ENCODE measurements at regions not wholly inside any gene's neighbourhood (a gene's known extent, or its start where the extent isn't known, plus 50 kb on each side); places are given as distances from the start of the nearest gene placed in this dataset.
A peak's percentile ranks its signal among the peaks of the same experiment; 100 is the strongest.
"Not testable (repeated sequence)": the region's sequence is repeated elsewhere in the genome, so short reads cannot be mapped to it uniquely, and the experiment has no call there.

GRCh38 chr6:27693766-27694546 lies 218.2 kb downstream of the OR2B2 start:
- DNase-seq = peak in 38 of 42 donors; percentile 11 to 68 (median 48)
- intact Hi-C loops (cut with DNase I) = no loop called here

- DNase-seq; intact Hi-C loops (cut with DNase I): not testable (repeated sequence)
Measured at GRCh38 chr6:27692133-27692532, 219.2 kb upstream of the ZNF184 start.

- DNase-seq = peak; percentile 46 to 92 (median 80)
- intact Hi-C loops (cut with DNase I) = loop anchor here (10.0 kb wide), 1 partner anchor 503 kb away; no protein-coding TSS in a partner anchor
Measured at GRCh38 chr6:27688014-27688586, 215.2 kb upstream of the ZNF184 start.

- intact Hi-C loops (cut with DNase I) = loop anchor here (10.0 kb wide), 1 partner anchor 503 kb away; no protein-coding TSS in a partner anchor
- peak; percentile 65 to 94 (median 83) for DNase-seq
Measured at GRCh38 chr6:27687154-27688013, 214.5 kb upstream of the ZNF184 start.

GRCh38 chr6:27685279-27685678 lies 212.4 kb upstream of the ZNF184 start:
- intact Hi-C loops (cut with DNase I) = loop anchor here (10.0 kb wide), 1 partner anchor 500 kb away; no protein-coding TSS in a partner anchor
- no peak for DNase-seq

- intact Hi-C loops (cut with DNase I) = loop anchor here (10.0 kb wide), 1 partner anchor 500 kb away; no protein-coding TSS in a partner anchor
- peak in 41 of 42 donors; percentile 20 to 84 (median 57) for DNase-seq
Measured at GRCh38 chr6:27684264-27685211, 211.6 kb upstream of the ZNF184 start.

- intact Hi-C loops (cut with DNase I) = loop anchor here (10.0 kb wide), 1 partner anchor 495 kb away; no protein-coding TSS in a partner anchor
- DNase-seq = no peak
Measured at GRCh38 chr6:27679964-27680694, 207.2 kb upstream of the ZNF184 start.

GRCh38 chr6:27679308-27679963 lies 206.5 kb upstream of the ZNF184 start:
- no peak for DNase-seq
- intact Hi-C loops (cut with DNase I) = no loop called here

GRCh38 chr6:27678469-27678868 lies 205.6 kb upstream of the ZNF184 start:
- DNase-seq = no peak
- intact Hi-C loops (cut with DNase I) = no loop called here

- intact Hi-C loops (cut with DNase I) = no loop called here
- DNase-seq = no peak
Measured at GRCh38 chr6:27674882-27675281, 202.0 kb upstream of the ZNF184 start.

GRCh38 chr6:27672113-27672799 lies 199.4 kb upstream of the ZNF184 start:
- intact Hi-C loops (cut with DNase I) = no loop called here
- DNase-seq = peak in 3 of 42 donors; percentile 3 to 44 (median 24)

- DNase-seq = no peak
- intact Hi-C loops (cut with DNase I) = no loop called here
Measured at GRCh38 chr6:27669624-27670301, 196.9 kb upstream of the ZNF184 start.

- intact Hi-C loops (cut with DNase I) = no loop called here
- DNase-seq = no peak
Measured at GRCh38 chr6:27669295-27669623, 196.4 kb upstream of the ZNF184 start.

GRCh38 chr6:27668442-27669294 lies 195.8 kb upstream of the ZNF184 start:
- peak in 19 of 42 donors; percentile 4 to 65 (median 27) for DNase-seq

More at GRCh38 chr6:27668442-27669294, 195.8 kb upstream of the ZNF184 start:
- intact Hi-C loops (cut with DNase I) = no loop called here

Measured in head of caudate nucleus (tissue), 42 donors.